ENCODE measurements at regions not wholly inside any gene's neighbourhood (a gene's known extent, or its start where the extent isn't known, plus 50 kb on each side); places are given as distances from the start of the nearest gene placed in this dataset.

DNA sequence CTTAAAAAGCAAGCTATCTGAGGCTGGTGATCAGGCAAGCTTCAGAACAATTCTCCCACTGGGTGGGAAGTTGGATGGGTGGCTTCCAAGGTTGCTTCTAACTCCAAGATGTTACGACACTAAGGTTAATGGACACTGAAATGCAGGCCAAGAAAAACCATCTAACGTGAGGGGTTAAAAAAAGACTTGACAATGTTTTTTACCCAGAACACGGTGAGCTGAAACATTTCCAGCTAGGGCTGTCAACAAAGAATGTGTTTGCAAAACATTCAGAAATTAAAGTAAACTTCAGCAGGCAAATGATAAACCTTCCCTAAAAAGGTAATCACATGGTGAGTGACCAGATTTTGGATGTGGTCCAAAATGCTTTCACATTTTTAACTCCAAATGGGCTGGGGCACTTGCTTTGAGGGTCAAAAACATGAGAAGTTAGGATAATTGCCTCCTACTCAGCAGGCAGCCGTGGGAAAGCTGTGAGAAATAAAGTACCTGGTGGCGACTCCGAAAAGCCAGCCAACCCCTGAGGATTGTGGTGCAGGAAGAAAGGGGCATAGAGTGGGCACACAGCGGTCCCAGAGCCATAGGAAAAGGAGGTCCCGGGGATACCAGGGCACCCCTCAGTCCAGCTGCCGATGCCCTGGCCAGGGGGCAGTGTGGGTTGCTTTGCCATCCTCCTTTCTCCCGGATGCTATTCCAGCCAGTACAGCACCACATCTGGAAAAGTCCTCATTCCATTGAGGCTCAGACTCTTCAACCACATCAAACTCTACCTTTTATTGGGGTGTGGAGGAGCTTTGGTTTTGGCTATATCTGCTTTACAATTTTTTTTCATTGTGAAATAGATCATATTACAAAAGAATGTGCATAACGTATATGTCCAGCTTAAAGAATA lies 90.0 kb upstream of the ATL2 start:
- TF ChIP-seq, protein P1, sequence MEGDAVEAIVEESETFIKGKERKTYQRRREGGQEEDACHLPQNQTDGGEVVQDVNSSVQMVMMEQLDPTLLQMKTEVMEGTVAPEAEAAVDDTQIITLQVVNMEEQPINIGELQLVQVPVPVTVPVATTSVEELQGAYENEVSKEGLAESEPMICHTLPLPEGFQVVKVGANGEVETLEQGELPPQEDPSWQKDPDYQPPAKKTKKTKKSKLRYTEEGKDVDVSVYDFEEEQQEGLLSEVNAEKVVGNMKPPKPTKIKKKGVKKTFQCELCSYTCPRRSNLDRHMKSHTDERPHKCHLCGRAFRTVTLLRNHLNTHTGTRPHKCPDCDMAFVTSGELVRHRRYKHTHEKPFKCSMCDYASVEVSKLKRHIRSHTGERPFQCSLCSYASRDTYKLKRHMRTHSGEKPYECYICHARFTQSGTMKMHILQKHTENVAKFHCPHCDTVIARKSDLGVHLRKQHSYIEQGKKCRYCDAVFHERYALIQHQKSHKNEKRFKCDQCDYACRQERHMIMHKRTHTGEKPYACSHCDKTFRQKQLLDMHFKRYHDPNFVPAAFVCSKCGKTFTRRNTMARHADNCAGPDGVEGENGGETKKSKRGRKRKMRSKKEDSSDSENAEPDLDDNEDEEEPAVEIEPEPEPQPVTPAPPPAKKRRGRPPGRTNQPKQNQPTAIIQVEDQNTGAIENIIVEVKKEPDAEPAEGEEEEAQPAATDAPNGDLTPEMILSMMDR (IDR thresholded peaks at IDR 0.05; ENCODE audit: low read length): no peak
- TF ChIP-seq EZH2 (IDR thresholded peaks at IDR 0.05; ENCODE audit: borderline replicate concordance, low read length): no peak

Measured in OCI-LY1 (cell line).